GM21526 (cell line): ENCODE measurements at regions not wholly inside any gene's neighbourhood (a gene's known extent, or its start where the extent isn't known, plus 50 kb on each side); places are given as distances from the start of the nearest gene placed in this dataset.

ENCODE experiments used
- ATAC-seq: cut with Tn5 transposase; IDR thresholded peaks from one replicate; pipeline ENCODE4 v1.9.1; 2021; ENCODE audit warnings: moderate library complexity; ENCODE audit not compliant: unreplicated experiment, low FRiP score

DNA sequence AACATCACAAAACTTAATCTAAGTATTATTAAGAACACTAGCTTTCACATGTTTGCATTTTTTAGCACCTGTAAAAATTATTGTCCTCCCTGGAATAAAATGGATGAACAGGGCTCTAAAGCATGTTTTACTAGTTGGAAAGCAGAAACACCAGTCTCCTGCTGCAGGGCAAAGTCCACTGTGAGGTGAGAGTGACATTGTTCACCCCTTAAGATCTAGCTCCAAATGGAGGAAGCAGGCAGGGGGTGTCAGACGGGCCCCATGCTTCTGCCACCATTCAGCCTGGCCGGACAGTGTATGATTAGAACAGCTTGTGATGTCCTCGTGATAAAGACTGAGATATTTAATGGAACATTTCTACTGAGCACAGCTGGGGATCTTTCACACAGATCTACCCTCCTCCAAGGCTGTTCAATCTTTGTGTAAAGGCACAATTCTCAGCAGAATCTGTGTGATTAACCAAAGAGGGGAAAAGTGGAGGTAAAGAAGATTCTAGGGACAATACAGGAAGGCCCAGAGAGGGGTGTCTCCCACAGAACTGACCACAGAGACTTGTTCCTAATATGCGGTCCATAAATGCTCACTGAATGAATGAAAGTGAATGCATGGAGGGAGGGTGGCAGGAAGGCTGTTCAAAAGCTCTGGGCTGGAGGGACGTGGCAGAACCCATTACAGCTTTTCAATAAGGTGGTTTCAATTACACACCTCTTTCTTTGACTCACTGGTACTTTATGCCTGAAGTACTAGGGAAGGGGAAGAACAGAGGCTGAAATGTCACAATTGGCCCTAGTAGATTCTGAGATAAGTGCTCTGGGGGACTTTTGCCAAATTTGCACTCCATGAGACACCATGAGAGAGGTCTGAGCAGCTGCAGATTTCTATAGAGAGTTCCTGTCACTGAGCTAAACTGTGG is 239.1 kb upstream of the ARHGAP20 start:
- ATAC-seq: no peak

- no peak for ATAC-seq
Observed at GRCh38 chr11:110948112-110948511, 235.9 kb upstream of the ARHGAP20 start.

- ATAC-seq: no peak
Observed at GRCh38 chr11:110947096-110947495, 234.9 kb upstream of the ARHGAP20 start.

- ATAC-seq: no peak
Observed at GRCh38 chr11:110939471-110939870, 227.2 kb upstream of the ARHGAP20 start.

DNA sequence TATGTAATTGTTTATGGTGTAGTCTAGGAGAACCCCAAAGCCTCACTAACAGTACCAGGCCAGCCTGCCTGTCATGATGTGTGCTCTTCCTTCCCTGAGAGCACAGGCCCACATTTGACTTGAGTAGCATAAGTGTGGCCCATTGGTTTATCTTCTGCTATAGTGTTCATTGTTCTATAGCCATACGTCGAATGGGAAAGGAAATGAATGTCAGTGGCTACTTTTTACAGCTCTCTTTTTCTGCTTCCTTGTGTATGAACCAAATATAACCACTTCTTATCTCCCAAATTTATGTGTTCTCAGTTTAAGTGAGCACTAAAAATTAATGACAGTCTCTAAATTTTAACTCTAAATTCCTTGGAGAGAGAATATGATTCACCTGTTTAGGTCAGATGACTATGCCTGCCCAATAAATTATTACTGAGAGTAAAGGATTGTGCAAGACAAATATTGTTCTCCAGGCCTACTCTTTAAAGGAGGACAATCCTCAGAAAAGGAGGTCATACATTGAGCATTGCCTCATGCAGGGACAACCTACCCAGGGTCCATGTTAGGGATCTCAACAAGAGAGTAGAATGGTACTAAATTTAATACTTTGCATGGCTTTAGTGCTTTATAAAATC is 222.9 kb upstream of the ARHGAP20 start:
- ATAC-seq: no peak

DNA sequence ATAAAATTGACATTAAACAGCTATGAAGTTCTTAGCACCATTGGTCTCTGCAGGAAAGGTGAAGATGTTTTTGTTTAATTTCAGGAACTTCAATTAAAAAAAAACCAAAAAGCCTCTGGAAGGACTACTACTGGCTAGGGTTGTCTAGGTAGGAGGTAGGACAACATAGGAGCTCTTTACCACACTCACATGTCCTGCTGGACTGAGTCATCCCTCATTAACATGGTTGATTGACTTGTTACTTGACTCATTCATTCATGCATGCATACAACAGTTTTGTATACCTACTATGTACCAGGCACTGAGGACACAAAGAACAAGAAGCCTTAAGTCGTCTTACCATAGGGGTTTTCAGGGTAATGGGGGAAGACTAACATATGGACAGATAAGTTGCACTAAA is 216.9 kb upstream of the ARHGAP20 start:
- no peak for ATAC-seq

DNA sequence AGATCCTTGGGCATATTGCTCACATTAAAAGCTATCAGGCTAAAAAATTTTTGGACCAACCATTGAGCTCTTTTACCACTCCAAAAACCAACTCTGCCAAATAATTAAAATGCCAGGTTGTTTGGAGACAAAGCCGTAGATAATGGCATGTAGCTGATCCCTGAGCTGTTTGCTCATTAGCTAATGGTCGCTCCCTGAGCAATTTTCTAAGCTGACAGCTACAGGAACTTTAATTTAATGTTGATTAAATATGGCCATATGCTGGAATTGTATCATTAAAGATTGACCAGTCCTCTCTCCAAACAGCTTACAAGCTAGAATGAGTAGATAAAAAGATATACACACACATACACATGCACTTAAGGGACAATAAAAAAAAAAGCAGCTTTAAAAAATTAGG is 216.2 kb upstream of the ARHGAP20 start:
- no peak for ATAC-seq

DNA sequence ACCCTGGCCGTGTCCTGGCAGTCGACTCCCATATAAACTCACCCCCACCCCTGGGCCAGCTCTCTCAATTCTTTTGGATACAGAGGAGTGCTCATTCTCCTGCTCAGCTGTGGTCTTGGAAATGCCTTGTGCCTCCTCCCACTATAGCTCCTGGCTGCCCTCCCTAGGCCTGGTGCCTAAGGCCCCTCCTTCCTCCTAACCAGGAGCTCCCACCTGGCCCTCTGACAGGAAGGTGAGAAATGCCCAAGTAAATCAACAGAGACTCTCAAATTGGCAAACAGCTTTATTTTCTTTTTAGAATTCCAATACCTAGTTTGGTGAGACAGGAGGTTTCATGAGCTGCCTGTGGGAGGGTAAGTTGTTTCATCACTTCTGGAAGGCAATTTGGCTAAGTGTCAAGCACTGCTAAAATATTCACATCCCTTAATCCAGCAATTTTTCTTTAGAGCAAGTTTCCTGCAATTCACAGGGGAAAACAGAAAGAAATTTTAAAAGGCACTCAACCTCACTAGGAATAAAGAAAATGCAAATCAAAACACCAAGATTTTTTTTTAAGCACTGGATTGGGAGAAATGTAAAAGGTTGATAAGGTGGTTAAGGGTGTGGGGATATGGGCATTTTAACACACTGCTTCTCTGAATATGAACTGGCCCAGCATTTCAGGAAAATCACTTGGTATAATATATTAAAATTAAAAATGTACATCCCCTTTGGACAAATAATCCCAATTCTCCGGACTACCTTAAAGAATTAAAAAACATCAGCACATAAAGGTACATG is 209.7 kb upstream of the ARHGAP20 start:
- ATAC-seq: no peak

GRCh38 chr11:110919241-110919922 is 207.1 kb upstream of the ARHGAP20 start:
- ATAC-seq: no peak

- no peak for ATAC-seq
Observed at GRCh38 chr11:110918351-110918750, 206.1 kb upstream of the ARHGAP20 start.

- no peak for ATAC-seq
Observed at GRCh38 chr11:110912437-110912836, 200.2 kb upstream of the ARHGAP20 start.

- no peak for ATAC-seq
Observed at GRCh38 chr11:110910384-110910783, 198.1 kb upstream of the ARHGAP20 start.

GRCh38 chr11:110909336-110909735 is 197.1 kb upstream of the ARHGAP20 start:
- ATAC-seq: no peak

DNA sequence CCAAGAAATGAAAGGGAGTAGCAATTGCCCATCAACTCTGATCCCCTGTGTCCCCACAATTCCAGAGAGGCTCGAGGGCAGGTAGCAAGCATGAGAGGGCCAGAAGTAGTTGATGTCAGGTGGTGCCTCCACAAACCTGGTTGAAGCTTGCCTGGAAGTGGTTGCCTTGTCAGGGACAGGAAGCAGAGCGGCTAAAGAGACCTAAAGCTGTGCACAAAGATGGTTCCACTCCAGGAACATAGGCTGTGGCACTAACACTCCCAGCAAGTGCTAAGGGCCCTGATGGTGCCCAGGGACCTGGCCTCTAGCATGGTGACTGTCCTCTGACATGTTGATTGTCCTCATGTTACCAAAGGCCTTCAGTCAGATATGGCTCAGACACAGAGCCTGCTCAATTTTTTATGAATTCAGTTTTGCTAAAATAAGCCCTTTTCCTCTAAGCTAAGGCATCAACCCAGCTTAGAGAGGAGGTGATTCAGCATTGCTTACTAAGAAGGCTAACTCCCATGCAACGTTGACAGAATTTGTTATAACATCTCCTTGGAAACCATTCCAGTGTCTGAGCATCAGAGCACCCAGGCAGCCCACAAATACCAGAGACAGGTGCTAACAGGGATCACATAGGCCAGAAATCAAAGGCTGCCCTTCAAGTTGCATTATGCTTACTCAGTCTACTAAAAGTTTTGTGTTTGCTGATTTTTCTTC is 196.3 kb upstream of the ARHGAP20 start:
- ATAC-seq: no peak

DNA sequence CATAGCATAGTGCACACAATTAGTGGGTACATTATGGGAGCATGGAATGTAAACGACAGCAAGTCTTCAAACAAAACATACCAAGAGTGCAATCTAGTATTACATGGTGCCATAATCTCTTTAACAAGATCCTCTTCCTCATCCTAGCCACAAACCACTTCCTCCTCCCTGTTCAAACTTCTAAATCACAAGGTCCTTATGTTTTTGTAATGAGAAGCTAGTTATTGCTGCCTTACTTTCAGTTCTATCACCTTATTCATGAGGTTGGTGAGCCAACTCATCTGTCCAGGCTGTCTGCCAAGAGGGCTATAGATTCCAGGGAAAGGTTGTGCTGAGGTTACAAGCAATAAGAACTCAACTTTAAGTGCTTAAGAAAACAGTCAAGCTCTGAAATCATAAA is 195.4 kb upstream of the ARHGAP20 start:
- no peak for ATAC-seq

- no peak for ATAC-seq
Observed at GRCh38 chr11:110903830-110904229, 191.6 kb upstream of the ARHGAP20 start.

DNA sequence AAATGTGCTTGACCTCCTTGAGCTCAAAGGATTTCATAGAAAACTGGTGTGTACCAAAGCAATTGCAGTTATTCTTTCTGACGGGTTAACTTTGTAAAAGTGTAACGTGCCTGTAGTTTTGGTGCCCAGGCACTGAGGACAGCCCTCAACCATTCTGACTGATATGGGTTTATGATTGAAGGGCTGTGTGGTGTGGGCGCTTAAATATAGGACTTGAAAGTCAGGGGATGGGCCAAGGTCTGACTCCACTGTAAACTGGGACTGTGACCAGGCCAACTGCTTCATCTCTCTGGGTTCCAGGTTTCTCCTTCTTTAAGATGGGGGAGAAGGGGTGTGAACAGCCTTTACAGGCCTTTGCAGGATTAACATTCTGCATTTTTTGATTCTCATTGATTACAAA is 191.1 kb upstream of the ARHGAP20 start:
- ATAC-seq: no peak

- no peak for ATAC-seq
Observed at GRCh38 chr11:110901441-110901840, 189.2 kb upstream of the ARHGAP20 start.

DNA sequence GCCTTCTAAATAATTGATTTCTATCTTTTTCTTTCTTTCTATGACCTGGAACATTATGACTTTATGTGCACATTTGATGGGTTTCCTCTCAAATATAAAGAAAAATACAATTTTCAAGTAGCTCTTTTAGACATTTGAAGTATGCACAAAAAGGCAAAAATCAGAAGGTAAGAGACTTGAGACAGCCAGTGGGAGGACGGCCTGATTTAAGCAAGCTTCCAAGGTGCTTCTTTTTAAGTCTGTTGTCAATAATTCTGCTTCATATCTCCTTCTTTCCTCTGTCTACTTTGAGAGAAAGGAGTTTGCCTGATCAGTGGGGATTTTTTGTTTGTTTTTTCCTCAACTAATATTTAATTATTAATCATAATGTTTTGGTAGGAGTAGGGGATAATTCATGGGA is 188.2 kb upstream of the ARHGAP20 start:
- ATAC-seq: no peak

- no peak for ATAC-seq
Observed at GRCh38 chr11:110897035-110897434, 184.8 kb upstream of the ARHGAP20 start.
